Amniotic stem cell (primary cell): ENCODE measurements at regions not wholly inside any gene's neighbourhood (a gene's known extent, or its start where the extent isn't known, plus 50 kb on each side); places are given as distances from the start of the nearest gene placed in this dataset.

Experiments used
- DNase-seq: peaks from one replicate; lab custom pipeline; 2025; lab: John Stamatoyannopoulos, UW

DNA sequence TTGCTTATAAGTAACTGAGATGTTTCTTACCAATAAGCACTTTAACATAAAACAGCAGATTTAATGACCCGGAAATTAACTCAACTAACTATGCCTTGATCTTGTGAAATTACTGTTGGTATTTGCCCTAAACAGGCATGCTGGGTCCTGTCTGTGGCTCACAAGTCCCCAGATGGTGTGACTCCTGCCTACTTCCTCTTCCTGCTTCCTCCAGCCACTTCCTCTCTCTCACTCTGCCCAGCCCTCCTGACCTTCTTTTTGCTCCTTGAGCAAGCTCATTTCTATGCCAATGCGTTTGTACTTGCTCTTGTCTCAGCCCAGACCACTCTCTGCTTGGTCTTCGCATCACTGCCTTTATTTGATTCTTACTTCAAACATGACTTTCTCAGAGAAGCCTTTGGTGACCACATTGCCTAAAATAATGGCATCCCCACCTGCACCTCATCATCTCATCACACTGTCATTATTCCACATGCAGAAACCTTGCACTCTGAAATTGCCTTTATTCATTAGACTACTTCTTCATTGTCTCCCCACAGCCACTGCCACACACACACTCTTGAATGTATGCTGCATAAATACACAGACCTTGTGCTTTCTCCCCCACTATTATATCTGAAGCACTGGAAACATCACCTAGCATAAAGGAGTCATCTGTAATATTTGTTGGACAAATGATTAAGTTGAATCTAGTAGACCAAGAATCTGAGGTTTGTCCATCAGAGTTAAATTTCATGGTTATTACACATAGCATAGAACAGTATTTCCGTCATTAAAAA is 256.3 kb upstream of the SEMA6D start:
- no peak for DNase-seq

DNA sequence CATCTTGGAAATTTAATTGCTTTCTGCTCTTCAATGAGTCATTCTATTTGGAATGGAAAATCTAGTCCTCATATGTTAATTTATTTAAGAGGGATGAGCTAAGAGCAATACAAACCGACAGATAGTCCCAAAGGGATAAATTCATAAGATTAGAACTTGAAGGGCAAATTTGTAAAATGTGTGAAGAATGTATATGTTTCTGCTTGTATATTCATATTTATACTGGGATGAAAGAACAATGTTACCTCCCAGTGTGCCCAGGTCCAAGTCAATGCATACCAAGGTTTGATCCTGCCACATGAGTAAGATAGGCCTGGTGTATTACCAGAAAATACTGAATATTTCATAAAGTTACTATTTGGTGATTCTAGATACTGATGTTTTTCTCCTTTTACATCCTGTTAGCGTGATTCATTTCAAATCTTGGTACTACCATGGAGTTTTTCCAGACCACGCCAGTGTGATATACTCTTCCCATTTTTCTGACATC is 255.6 kb upstream of the SEMA6D start:
- no peak for DNase-seq

DNA sequence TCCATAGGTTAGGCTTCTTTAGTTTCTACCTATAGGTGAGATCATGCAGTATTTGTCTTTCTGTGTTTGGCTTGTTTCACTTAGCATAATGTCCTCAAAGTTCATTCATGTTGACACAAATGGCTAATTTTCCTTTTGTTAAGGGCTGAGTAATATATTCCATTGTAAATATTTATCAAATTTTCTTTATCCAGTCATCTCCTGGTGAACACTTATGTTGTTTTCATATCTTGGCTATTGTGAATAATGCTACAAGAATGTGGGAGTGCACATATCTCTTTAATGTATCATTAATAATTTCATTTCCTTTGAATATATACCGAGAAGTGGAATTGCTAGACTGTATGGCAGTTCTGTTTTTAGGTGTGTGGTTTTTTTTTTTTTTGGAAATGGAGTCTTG is 250.9 kb upstream of the SEMA6D start:
- no peak for DNase-seq

DNA sequence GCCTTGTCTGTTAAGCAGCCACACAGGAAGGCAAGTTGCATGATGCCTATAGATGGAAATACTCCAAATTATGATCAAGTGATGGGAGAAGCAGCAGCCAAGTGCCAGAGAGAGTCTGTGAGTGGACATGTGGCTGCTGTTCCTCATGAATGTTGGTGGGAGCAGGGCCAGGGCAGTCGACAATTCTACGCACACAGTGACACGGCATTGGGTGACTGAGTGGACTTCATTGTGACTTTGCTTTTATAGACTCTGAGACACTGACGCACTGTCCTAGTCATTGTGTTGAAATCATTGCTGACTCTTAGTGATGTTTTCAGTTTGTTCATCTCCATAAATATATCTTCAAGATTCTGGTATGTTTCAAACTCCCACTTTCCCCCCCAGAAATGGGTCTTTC is 246.3 kb upstream of the SEMA6D start:
- DNase-seq: no peak

DNA sequence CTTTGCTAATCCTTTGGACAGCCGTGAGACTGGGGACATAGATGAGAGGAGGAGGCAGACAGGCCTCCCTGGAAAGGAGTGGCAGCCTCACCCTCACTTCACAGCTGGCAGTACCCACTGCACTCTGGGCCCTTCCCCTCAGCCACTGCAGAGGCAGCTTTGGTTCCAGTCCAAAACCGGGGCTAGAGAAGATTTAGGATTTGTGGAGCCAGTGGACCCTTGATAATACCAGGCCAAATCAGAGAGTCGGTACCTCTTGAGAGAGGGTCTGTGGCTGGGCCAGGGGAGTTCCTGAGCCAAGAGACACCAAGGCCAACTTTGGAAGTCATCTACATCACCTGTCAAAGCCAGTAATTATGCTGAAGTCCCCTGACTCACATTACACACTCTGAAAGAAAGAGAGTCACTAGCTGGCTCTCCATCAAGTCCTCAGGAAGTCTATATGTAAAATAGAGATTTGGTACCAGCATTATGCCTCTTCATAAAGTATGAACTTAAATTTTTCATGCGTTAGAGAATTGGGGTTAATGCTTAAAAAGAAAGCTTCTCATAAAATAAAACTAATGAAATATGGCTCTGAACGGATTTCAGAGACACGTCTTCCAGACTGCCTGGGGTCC is 244.1 kb upstream of the SEMA6D start:
- no peak for DNase-seq

DNA sequence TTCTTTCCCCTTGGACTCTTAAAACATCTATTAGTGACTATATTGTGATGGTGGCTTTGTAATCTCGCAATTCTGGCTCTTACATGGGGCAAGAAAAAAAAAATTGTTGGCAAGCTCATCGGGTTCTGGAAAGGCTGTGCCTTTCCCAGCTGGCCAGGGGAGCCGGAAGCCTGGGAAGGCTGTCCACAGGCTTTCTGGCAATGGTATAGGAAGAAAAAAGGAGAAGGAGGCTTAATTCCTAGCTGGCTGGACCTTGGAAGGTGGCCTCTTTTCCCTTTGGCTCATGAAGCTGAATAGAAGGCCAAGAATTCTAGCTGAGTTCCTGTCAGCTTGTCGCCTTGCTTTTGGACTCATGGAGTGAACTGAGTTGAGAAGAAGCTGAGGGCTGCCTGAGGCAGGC is 243.5 kb upstream of the SEMA6D start:
- DNase-seq: no peak

DNA sequence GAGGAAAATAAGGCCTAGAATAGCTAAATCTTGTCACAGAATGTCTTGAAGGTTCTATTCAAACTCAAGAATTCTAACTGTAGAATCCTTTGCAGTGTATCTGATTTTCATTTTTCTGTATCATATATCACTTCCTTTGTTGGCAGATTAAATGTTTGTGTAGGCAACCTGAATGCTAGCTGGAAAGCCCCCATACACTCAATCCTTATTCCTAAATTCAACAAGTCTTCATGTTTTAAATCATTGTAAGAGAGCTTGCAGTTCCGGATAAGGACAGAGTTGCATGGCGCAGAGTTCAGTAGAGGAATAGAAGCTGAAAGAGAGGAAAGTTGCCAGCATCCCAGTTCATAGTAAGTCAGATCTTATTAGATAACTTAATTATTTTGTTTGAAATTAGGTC is 242.0 kb upstream of the SEMA6D start:
- DNase-seq: no peak

DNA sequence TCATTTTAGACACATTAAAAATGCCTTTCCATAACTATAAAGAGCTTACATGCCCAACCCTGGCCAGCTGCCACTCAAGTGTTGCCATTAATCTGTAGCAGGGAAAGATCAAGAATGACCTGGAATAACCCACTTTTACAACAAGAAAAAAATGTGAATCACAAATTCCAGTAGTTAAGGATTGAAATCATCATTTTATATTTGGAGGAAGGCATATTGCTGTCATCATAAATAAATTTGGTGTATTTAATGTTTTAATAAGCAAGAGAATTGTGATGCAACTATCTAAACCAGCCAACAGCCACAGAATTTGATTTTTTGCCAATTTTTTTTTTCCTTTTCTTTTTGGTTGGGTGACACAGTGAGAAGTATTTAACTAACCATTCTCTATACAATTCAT is 240.0 kb upstream of the SEMA6D start:
- no peak for DNase-seq

DNA sequence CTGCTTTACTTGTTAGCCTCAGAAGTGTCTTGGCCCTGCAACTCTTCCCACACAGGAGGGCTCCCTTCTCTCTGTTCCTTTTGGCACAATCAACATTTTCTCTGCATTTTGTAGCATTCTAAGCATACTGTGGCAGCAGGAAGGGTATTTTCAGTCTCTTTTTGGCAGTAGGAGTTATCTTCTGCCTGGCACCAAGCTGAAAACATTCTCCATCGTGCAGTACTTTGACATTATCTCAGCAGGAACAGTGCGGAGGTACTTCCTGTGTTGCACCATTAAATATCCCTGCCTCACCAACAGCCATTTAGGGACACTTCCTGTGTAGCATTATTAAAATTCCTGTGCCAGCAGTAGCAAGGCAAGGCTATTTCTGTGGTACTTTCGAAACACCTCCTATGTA is 233.2 kb upstream of the SEMA6D start:
- no peak for DNase-seq

DNA sequence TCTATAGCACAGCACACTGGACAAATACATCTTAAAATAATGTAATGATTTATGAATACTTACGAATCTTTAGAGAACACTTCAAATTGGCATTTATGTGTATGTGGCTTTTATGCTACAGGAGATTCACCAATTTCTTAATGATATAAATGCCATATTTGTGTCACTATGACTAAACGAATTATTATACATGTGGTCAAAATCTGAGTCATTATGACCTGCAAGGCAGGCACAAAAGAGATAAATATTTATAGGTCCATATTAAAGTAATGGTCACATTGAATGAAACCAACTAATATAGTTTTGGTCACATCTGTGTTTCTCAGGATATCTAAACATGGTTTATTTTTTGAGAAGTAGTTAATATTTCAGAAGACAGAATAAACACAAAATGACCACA is 232.3 kb upstream of the SEMA6D start:
- no peak for DNase-seq

DNA sequence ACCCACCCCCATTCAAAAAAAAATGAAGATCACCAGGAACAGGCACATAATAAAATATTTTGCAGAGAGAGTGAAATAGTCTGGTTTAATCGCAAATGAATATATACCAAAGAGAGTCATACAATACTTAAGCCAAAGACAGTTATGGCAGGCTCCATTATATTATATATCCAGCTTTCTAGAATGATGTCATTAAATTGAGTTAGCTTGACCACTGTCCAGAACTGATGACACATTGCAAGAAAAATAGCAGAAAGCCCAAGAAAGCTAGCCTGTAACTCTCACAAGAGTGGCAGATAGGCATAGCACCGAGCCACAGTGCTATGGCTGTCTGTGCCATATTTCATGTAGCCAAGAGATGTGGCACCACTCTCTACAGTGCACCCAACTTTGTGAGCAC is 231.9 kb upstream of the SEMA6D start:
- no peak for DNase-seq

DNA sequence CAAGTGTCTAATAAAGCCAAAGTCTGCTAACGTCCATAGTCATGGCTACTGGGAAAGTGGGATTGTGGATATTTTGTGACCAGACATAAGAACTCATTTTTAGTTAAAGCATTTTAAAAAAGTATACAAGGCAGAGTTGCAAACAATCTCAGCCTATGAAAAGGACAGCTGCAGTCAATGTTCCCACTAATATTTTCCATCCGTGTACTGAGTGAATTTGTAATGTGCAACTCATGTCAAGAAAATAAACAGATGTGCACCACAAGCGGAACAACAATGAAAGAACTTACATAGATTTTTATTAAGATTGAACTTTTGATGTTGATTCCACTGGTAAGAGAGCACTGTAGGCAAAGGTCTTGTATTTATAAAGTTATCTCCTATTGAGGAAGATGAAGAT is 231.3 kb upstream of the SEMA6D start:
- no peak for DNase-seq

DNA sequence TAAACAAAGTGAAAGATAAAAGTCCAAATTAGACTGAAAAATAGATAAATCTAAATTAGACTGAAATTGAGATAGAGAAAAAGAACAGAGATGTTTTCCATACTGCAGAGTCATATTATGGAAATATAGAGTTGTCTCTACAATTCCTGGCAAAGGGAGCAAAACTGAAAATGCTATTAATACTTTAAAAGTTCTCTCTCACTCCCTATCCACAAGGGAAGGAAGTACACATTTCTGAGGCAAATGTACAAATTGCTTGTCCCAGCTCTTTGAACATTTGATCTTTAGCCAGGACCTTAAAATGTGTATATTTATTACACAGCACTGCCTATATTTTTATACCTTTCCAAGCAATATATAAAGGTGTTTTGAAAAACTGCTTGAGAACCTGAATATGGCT is 225.1 kb upstream of the SEMA6D start:
- no peak for DNase-seq

DNA sequence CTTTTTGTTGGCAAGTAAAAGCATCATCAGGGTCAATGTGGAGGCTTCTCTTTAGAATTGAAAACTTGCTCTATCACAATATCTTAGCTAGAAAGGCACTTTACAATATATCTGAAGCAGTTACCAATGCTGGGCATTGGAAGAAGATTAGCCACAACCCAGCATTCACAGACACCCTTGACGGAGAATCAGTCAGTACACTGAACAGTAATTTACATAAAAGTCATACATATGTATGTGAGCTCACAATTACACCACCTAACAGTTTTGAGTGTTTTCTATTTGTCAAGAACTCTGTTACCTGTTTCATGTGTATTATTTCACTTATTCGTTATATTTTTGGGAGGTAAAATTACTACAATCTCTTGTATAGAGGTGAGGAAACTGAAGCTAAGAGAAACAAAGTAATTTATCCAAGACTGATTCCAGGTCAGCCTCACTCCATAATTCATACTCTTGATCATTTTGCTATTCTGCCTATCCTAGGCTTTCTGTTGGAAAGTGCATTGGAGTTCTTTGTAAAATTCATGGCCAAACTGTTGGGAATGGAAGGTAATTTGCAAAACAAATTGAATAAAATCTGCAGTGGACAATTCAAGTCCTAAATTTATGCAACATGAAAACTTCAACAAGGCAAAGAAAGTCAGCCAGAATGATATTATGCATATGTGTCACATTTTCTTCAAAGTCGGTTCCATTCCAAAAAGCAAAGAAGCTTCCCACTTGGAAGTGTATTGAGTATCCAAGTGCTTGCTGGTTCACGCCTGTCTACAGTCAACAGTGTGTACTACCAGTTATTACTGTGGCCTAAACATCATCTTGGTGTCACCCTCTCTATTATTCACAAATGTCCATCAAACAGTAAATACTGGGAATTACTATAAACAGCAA is 223.7 kb upstream of the SEMA6D start:
- no peak for DNase-seq

DNA sequence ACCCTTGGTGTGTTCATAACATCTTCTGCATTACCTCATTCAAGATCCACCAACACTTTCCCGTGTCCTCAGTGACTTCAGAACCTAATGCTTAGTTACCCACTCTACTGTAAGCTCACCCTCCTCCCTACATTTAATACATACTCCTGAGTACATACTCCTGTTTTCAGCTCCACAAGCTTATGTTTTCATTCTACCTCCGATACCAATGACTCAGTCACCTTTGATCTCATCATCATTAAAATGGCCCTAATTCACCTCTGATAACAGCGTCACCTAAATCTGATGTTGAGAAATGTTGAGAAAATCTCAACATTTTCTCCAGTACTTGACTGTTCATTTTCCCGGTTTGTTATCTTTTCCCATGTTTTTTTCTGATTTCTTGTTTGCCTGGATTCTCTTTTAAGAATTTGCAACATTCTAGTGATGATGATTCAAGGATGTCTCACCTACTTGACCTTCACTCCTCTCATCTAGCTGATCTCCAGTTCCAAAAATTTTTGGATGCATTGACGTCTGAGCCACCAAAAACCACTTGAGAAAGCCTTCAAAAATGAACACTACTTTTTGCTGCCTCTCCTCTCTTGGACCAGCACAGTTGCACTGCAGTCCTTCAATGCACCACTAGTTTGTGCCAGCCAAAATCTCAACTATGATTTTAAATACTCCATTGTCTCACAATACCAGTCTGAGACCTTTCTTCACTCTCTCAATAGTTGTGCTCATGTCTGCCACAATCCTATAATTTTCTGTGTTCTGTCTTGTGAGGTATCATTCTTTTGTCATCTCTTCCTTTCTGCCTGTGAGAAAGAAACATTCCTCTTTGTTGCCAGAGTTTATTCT is 220.7 kb upstream of the SEMA6D start:
- DNase-seq: no peak

DNA sequence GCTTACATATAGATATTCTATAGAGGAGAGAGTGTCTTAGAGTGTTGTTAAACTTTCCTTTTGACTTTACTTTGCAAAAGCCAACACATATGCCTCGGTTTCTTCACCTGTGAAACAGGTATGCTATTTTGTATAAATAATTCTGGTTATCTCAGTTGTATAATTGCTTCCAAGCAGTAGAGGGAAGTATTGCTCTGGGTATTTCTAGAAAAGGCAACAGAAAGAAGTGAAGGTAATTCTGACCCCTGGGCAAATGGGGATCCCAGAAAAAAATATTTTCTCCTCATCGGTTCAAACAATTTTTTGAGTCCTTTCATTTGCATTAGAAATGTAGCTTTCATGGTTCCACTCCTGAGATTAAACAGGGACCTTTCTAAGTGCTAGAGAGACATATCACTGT is 216.5 kb upstream of the SEMA6D start:
- no peak for DNase-seq

DNA sequence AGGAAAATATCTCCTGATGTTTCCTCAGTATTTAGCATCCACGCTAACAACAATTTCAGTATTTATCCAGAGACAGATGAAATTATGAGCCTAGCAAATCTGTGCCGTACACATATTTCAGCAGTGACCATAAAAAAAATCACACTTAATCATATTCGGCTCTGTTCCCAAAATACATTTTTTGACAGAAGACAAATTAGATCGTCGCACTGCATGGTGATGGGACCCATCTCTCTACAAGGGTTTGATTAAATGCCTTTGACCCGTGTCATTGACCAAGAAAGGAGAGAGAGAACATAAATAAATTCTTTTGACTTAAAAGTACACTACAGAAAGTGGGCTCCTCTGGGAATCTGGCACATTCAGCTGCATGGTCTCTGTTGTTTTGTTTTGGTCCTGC is 215.3 kb upstream of the SEMA6D start:
- DNase-seq: no peak

DNA sequence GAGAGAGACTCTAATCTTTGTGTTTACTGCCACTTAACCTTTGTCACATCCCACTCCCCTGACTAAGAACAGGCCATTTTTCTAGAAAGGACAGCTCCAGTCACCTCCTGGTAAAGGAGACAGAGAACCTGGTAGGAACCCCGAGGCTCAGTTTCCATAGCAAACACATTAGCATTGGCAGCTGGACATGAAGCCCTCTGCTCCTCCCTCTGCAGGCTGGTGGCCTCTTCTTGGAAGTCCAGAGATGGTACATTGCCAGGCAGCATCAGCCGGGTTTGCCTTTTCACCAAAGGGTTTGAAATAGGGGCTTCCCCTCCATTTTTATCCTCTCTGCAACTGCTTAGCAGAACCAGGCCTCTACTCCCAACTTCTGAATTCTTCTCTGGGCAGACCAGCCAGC is 213.4 kb upstream of the SEMA6D start:
- no peak for DNase-seq

DNA sequence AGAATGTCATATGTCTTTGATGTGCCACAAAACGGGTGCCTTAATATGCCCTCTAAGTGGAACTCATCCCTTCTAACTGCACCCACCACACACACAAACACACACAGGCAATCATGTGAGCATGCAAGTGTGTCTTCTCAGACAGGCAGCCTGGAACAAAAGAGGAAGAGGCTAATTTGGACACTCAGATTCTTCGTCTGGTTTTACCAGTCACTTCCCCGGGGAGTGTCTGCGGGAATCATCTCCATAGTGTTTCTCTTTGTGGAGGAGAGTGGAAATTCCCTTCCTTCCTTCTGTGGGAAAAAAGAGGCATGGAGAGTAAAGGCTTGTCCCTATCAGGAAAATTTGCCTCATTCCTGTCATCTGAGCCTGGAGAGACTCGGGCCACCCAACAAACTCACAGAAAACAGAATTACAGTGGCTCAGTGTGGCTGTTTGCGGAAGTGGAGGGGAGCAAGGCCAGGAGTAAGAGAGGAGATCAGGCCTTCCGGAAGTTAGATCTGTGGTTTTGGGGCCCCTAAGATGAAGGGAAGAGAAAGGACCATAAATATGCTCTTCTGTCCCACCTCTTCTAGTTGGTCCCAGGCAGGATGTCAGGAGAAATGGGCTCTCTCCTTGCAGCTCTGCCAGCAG is 212.6 kb upstream of the SEMA6D start:
- DNase-seq: no peak

DNA sequence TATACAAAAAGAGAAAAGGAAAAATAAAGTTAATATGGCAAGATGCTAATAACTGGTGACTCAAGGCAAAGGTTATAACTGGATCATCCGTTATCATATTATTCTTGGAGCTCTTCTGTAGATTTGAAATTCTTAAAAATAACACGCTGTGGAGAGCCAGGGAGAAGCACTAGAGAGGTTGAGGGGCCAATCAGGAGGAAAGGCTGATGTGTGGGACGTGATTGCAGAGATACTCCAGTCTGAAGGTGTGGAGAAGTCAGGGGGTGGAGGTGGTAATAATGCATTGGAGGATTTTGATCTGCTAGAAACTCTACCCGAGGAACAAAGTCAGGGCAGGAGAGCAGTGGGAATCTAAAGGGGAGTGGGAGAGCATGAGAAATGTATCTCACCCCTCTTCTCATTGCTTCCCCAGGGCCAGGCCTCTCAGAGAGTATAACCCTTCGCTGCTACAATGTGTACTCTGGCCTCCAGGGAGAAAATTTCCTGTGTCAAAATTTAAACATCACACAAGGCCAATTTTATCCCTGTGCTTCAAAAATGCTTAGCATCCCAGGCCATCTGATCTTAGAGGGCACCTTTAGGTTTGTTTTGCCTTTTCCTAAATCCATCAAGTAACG is 211.5 kb upstream of the SEMA6D start:
- DNase-seq: no peak
